PC-9 (cell line): ENCODE measurements at regions not wholly inside any gene's neighbourhood (a gene's known extent, or its start where the extent isn't known, plus 50 kb on each side); places are given as distances from the start of the nearest gene placed in this dataset.

Experiments
- BruUV-seq: library from RNA; stranded (reverse); fragments of 400-500 nt; replicated peaks from 2 replicates; lab custom pipeline; 2021; lab: Mats Ljungman, UMichigan
- CTCF ChIA-PET: fragments of 300-600 bp; sonication (Branson Sonifier 250); formaldehyde crosslinking; loops from one replicate; lab custom pipeline; 2022; ENCODE audit warnings: antibody characterized with exemption; lab: Charles Lee
- POLR2A ChIA-PET: fragments of 300-600 bp; sonication (Branson Sonifier 250); formaldehyde crosslinking; loops from one replicate; lab custom pipeline; 2022; ENCODE audit warnings: antibody characterized with exemption; ENCODE audit not compliant: unreplicated experiment; lab: Charles Lee
- DNase-seq, 2 experiments: peaks; one replicate each; pipeline versions ENCODE4 v3.0.0 to v3.0.0-alpha.2; 2015 to 2022; ENCODE audit warnings: mixed read lengths in 1 of 2
- H2AFZ ChIP-seq: fragments of 200-600 bp; sonication (generic); 2 replicates; pipeline ENCODE4 v1.8.1; 2017; ENCODE audit warnings: antibody characterized with exemption
- H3F3A ChIP-seq: fragments of 200-600 bp; sonication (generic); 2 replicates; pipeline ENCODE4 v1.8.1; 2017; ENCODE audit warnings: antibody characterized with exemption, mild to moderate bottlenecking, low read depth; ENCODE audit not compliant: insufficient read depth
- H3K27ac ChIP-seq: fragments of 200-600 bp; sonication (generic); 2 replicates; pipeline ENCODE4 v1.6.1; 2016; ENCODE audit warnings: mixed run types
- H3K27me3 ChIP-seq: fragments of 200-600 bp; sonication (generic); 2 replicates; pipeline ENCODE4 v1.6.1; 2016; ENCODE audit warnings: low read depth, mixed run types; ENCODE audit not compliant: insufficient read depth
- H3K36me3 ChIP-seq: fragments of 200-600 bp; sonication (generic); 2 replicates; pipeline ENCODE4 v1.6.1; 2016; ENCODE audit warnings: low read depth, mixed run types
- H3K4me1 ChIP-seq: fragments of 200-600 bp; sonication (generic); replicated peaks from 2 replicates; pipeline ENCODE4 v1.6.1; 2016; ENCODE audit warnings: mixed run types; ENCODE audit not compliant: insufficient read depth
- H3K4me2 ChIP-seq: fragments of 200-600 bp; sonication (generic); 2 replicates; pipeline ENCODE4 v1.6.1; 2017; ENCODE audit warnings: mixed run types
- H3K4me3 ChIP-seq: fragments of 200-600 bp; sonication (generic); 2 replicates; pipeline ENCODE4 v1.6.1; 2016; ENCODE audit warnings: mixed run types
- H3K79me2 ChIP-seq: fragments of 200-600 bp; sonication (generic); 2 replicates; pipeline ENCODE4 v1.6.1; 2017; ENCODE audit warnings: low read depth, mixed run types
- H3K9me2 ChIP-seq: fragments of 200-600 bp; sonication (generic); 2 replicates; pipeline ENCODE4 v1.8.1; 2017; ENCODE audit warnings: mild to moderate bottlenecking; ENCODE audit not compliant: insufficient read depth
- H3K9me3 ChIP-seq: fragments of 200-600 bp; sonication (generic); 2 replicates; pipeline ENCODE4 v1.8.1; 2016; ENCODE audit warnings: low read depth; ENCODE audit not compliant: insufficient read depth
- H4K20me1 ChIP-seq: fragments of 200-600 bp; sonication (generic); 2 replicates; pipeline ENCODE4 v1.8.1; 2017; ENCODE audit not compliant: insufficient read depth
- CTCF ChIP-seq: fragments of 200-600 bp; sonication (generic); conservative IDR thresholded peaks from 2 replicates; pipeline ENCODE4 v1.6.1; 2017; ENCODE audit warnings: mixed run types, antibody characterized with exemption, mild to moderate bottlenecking, moderate library complexity
- EZH2 ChIP-seq: fragments of 200-600 bp; sonication (generic); IDR thresholded peaks from 2 replicates; pipeline ENCODE4 v1.8.0; 2017; ENCODE audit warnings: antibody characterized with exemption, low read depth
- intact Hi-C: fragments of 100-400 bp; cut with micrococcal nuclease; formaldehyde crosslinking; loops from one replicate; pipeline ENCODE4 v1.10.0; 2022; ENCODE audit not compliant: unreplicated experiment

GRCh38 chr9:135353935-135354334 lies 125.6 kb upstream of the PPP1R26 start:
- TF ChIP-seq CTCF, result no peak
- no peak for TF ChIP-seq EZH2
- no peaks in the 10 kb centered on the region for H3F3A ChIP-seq
- ChIA-PET POLR2A (no interaction called here), CTCF (no interaction called here)
- DNase-seq, result no peak
- H4K20me1 ChIP-seq, result no peaks in the 10 kb centered on the region; the same call in 1 of the 2 replicates
- no peak overlapping the region for H2AFZ ChIP-seq
- peaks cover 100% of the 10 kb centered on the region for H3K27me3 ChIP-seq
- no TSS peak for BruUV-seq
- no peaks in the 10 kb centered on the region for H3K9me2 ChIP-seq
- H3K9me3 ChIP-seq, result no peaks in the 10 kb centered on the region
- intact Hi-C loops, result no loop called here
- no peak overlapping the region for H3K4me2 ChIP-seq
- no peak overlapping the region for H3K4me3 ChIP-seq
- no peak overlapping the region for H3K27ac ChIP-seq
- H3K36me3 ChIP-seq, result no peaks in the 10 kb centered on the region
- no peaks in the 10 kb centered on the region for H3K4me1 ChIP-seq
- H3K79me2 ChIP-seq, result no peaks in the 10 kb centered on the region

- Histone ChIP-seq H4K20me1 (no peaks in the 10 kb centered on the region; the same call in 1 of the 2 replicates), H3K4me3 (no peak overlapping the region), H3K4me1 (no peaks in the 10 kb centered on the region), H3K4me2 (no peak overlapping the region), H3K9me2 (no peaks in the 10 kb centered on the region), H3K79me2 (no peaks in the 10 kb centered on the region), H3F3A (no peaks in the 10 kb centered on the region), H3K36me3 (no peaks in the 10 kb centered on the region), H3K27me3 (peaks cover 100% of the 10 kb centered on the region), H3K9me3 (no peaks in the 10 kb centered on the region), H2AFZ (no peak overlapping the region), H3K27ac (no peak overlapping the region)
- no peak for TF ChIP-seq CTCF
- TF ChIP-seq EZH2, result no peak
- intact Hi-C loops, result no loop called here
- DNase-seq, result no peak
- CTCF ChIA-PET, result no interaction called here
- no TSS peak for BruUV-seq
- POLR2A ChIA-PET, result no interaction called here
Observed at GRCh38 chr9:135355521-135356011, 124.0 kb upstream of the PPP1R26 start.

DNA sequence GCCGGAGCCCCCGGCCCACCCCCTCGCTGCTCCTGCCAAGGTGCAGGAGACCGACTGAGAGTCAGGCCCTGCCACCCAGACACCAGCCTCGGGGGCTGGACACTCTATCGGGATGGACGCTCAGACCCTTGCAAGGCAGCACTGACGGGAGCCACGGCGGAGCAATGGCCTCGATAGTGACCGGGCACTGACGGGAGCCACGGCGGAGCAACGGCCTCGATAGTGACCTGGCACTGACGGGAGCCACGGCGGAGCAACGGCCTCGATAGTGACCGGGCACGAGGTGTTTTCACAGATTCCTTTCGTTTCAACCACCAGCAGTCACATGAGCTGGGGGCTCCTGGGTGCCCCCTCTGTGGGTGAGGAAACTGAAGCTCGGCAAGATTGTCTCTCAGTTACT lies 123.6 kb upstream of the PPP1R26 start:
- no peak for TF ChIP-seq CTCF
- no peak for TF ChIP-seq EZH2

More for the DNA sequence above, 123.6 kb upstream of the PPP1R26 start:
- CTCF ChIA-PET, result no interaction called here
- H3K79me2 ChIP-seq, result no peaks in the 10 kb centered on the region
- peaks cover 100% of the 10 kb centered on the region for H3K27me3 ChIP-seq
- no peaks in the 10 kb centered on the region for H3F3A ChIP-seq
- no peaks in the 10 kb centered on the region for H3K9me2 ChIP-seq
- H3K9me3 ChIP-seq, result no peaks in the 10 kb centered on the region
- no peaks in the 10 kb centered on the region for H3K36me3 ChIP-seq
- no peaks in the 10 kb centered on the region for H4K20me1 ChIP-seq
- H3K4me3 ChIP-seq, result no peak overlapping the region
- intact Hi-C loops, result no loop called here
- BruUV-seq, result no TSS peak
- H2AFZ ChIP-seq, result no peak overlapping the region
- H3K27ac ChIP-seq, result no peak overlapping the region
- no peak overlapping the region for H3K4me2 ChIP-seq
- POLR2A ChIA-PET, result no interaction called here
- no peaks in the 10 kb centered on the region for H3K4me1 ChIP-seq
- no peak for DNase-seq
